Activated CD8-positive, alpha-beta memory T cell treated with anti-CD3 and anti-CD28 coated beads for 36 hours (primary cell): ENCODE measurements at regions not wholly inside any gene's neighbourhood (a gene's known extent, or its start where the extent isn't known, plus 50 kb on each side); places are given as distances from the start of the nearest gene placed in this dataset.
"Not testable (repeated sequence)": the region's sequence is repeated elsewhere in the genome, so short reads cannot be mapped to it uniquely, and the experiment has no call there.

Experiments used
- CTCF ChIA-PET: fragments of 350-600 bp; sonication (Branson Sonifier 250); formaldehyde crosslinking; loops from one replicate; lab custom pipeline; 2021; ENCODE audit warnings: antibody characterized with exemption; lab: Charles Lee
- POLR2A ChIA-PET: fragments of 350-600 bp; sonication (Branson Sonifier 250); formaldehyde crosslinking; loops from one replicate; lab custom pipeline; 2021; ENCODE audit warnings: antibody characterized with exemption; lab: Charles Lee

GRCh38 chr12:47504775-47505446 is 200.9 kb downstream of the RPAP3 start:
- POLR2A ChIA-PET, result no interaction called here
- CTCF ChIA-PET, result no interaction called here

DNA sequence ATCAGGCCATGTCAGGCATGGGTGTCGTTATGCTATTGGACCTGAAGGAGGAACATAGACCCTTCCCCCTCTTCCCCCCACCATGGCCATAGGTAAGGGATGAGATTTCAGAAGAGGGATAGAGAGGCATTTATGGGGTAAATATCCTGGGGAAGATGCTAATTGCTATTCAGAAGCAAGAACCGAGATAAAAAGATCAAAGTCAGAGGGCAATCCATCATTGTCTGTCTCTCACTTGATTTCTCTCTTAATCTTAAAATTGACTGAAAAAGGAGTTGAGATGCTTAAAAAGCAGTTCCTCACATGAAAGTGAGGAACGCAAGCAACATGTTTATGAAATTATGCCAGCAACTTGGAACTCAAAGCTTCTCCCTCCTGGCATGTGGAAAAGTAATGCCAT is 212.0 kb downstream of the RPAP3 start:
- ChIA-PET CTCF (no interaction called here), POLR2A (no interaction called here)

DNA sequence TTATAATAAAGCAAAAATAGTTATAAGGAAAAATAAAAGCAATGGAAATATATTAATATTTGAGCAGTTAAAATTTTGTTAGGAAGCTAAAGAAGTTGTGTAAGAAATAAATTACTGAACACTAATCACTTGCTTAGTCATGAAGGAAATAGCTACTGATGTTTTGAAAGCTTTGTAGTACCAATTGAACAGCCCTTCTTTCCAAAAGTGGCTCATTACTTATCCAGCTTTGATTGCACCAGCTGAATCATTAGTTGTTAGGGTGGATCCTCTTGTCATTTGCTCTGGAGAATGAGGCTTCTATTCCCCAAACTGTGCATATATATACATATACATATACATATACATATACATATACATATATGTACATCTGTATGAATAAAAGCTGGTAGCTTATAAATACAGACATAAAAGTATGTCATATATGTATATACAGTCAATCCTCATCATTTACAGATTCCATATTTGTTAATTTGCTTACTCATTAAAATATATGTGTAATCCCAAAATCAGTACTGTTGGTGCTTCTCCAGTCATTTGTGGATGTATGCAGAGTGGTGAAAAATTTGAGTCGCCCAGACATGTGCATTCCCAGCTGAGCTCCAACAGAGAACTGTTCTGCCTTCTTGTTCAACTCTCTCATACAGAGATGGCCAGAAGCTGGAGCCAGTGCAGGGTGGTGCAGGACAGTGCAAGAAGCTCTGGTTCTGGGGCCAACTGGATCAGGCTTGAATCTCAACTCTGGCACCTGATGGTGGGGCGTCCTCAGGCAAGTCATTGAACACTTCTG is 214.1 kb downstream of the RPAP3 start:
- CTCF ChIA-PET, result no interaction called here

GRCh38 chr12:47488888-47489287 is 216.9 kb downstream of the RPAP3 start:
- CTCF ChIA-PET, result no interaction called here
- POLR2A ChIA-PET, result no interaction called here

More for the DNA sequence above, 214.1 kb downstream of the RPAP3 start:
- POLR2A ChIA-PET, result no interaction called here

GRCh38 chr12:47481041-47481440 is 224.8 kb downstream of the RPAP3 start:
- ChIA-PET CTCF (no interaction called here), POLR2A (no interaction called here)

DNA sequence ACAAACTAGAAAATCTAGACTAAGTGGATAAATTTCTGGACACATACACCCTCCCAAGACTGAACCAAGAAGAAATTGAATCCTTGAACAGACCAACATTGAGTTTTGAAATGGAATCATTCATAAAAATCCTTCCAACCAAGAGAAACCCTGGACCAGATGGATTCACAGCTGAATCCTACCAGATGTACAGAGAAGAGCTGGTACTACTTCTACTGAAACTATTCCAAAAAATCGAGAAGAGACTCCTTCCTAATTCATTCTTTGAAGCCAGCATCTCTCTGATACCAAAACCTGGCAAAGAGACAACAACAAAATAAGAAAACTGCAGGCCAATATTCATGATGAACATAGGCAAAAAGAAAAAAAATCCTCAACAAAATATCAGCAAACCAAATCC is 227.4 kb downstream of the RPAP3 start:
- ChIA-PET POLR2A (no interaction called here), CTCF (no interaction called here)

DNA sequence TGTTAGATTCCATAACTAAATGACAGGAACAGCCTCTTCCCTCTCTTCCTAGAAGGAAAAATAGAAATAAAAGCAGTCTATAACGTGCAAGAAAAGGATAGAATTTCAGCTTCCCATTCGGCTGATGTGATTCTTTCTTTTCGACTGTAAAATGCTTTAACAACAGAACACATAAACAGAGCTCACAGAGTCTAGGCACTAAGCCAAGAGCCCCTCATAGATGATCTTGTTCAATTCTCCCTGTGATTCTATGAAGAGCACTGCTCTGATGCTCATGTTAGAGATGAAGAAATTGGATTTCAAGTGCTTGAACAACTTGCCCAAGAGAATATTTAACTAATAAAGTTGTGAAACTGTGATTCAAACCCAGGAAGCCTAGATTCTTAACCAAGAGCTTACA is 232.7 kb downstream of the RPAP3 start:
- POLR2A ChIA-PET, result no interaction called here
- CTCF ChIA-PET, result no interaction called here

GRCh38 chr12:47470349-47470748 is 235.5 kb downstream of the RPAP3 start:
- CTCF ChIA-PET, POLR2A ChIA-PET: not testable (repeated sequence)

DNA sequence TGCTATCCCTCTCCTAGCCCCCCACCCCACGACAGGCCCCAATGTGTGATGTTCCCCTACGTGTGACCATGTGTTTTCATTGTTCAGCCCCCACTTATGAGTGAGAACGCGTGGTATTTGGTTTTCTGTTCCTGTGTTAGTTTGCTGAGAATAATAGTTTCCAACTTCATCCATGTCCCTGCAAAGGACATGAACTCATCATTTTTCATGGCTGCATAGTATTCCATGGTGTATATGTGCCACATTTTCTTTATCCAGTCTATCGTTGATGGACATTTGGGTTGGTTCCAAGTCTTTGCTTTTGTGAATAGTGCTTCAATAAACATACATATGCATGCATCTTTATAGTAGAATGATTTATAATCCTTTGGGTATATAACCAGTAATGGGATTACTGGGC is 241.9 kb downstream of the RPAP3 start:
- CTCF ChIA-PET, POLR2A ChIA-PET: not testable (repeated sequence)

- CTCF ChIA-PET, result no interaction called here
- POLR2A ChIA-PET, result no interaction called here
These were observed 247.6 kb downstream of the RPAP3 start for GRCh38 chr12:47458279-47458678.

GRCh38 chr12:47449797-47450196 is 256.0 kb downstream of the RPAP3 start:
- POLR2A ChIA-PET, result no interaction called here
- CTCF ChIA-PET, result no interaction called here

- CTCF ChIA-PET, result no interaction called here
- POLR2A ChIA-PET, result no interaction called here
These were observed 263.5 kb downstream of the RPAP3 start for GRCh38 chr12:47442310-47442709.

- CTCF ChIA-PET, result interaction anchor here (1.3 kb wide), 1 partner anchor 44 kb away, joined by 6 read pairs; no protein-coding TSS in a partner anchor
- POLR2A ChIA-PET, result no interaction called here
These were observed 264.3 kb downstream of the RPAP3 start for GRCh38 chr12:47441490-47441889.

DNA sequence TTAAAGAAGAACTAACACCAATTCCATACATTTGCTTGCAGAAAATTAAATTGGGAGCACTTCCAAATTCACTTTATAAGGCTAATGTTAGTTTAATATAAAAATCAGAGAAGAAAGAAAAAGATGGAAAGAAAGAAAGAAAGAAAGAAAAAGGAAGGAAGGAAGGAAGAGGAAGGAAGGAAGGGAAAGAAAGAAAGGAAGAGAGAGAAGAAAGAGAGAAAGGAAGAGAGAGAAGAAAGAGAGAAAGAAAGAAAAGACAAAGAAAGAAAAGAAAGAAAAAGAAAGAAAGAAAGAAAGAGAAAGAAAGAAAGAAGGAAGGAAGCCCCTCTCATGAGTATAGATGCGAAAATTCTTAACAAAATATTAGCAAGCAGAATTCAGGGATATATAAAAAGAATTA is 267.7 kb downstream of the RPAP3 start:
- ChIA-PET POLR2A (no interaction called here), CTCF (no interaction called here)

DNA sequence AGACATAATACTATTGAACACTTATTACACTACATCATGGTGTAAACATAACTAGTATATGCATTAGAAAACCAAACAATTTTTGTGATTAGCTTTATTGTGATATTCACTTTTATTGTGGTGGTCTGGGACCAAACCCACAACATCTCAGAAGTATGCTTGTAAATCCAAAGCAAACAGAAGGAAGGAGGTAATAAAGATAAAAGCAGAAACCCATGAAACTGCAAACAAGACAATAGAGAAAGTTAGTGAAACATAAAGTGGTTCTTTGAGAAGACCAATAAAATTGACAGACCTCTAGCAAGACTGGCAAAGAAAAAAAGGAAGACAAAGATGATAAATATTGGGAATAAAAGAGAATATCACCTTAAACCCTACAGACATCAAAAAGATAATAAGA is 268.3 kb downstream of the RPAP3 start:
- ChIA-PET CTCF (no interaction called here), POLR2A (no interaction called here)

- ChIA-PET POLR2A (no interaction called here), CTCF (no interaction called here)
These were observed 272.0 kb downstream of the RPAP3 start for GRCh38 chr12:47433876-47434275.

DNA sequence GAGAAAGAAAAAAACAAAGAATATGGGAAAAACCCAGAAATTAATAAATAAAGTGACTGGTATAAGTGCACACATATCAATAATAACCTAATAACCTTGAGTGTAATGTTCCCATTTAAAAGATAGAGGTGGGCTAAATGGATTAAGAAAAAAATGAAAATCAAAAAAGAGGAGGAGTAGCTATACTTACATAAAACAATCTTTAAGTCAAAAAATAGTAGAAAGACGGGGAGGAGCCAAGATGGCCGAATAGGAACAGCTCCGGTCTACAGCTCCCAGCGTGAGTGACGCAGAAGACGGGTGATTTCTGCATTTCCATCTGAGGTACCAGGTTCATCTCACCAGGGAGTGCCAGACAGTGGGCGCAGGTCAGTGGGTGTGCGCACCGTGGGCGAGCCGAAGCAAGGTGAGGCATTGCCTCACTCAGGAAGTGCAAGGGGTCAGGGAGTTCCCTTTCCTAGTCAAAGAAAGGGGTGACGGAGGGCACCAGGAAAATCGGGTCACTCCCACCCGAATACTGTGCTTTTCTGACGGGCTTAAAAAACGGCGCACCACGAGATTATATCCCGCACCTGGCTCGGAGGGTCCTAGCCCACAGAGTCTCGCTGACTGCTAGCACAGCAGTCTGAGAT is 279.0 kb downstream of the RPAP3 start:
- POLR2A ChIA-PET, CTCF ChIA-PET: not testable (repeated sequence)

GRCh38 chr12:47422611-47423010 is 283.2 kb downstream of the RPAP3 start:
- CTCF ChIA-PET, result no interaction called here

GRCh38 chr12:47419497-47419896 is 286.3 kb downstream of the RPAP3 start:
- POLR2A ChIA-PET, result interaction anchor here (1.0 kb wide), 1 partner anchor 209 kb away, joined by 3 read pairs; no protein-coding TSS in a partner anchor
- CTCF ChIA-PET, result interaction anchor here (0.6 kb wide), 1 partner anchor 176 kb away, joined by 5 read pairs; no protein-coding TSS in a partner anchor

More at GRCh38 chr12:47422611-47423010, 283.2 kb downstream of the RPAP3 start:
- POLR2A ChIA-PET, result no interaction called here

- ChIA-PET POLR2A (no interaction called here), CTCF (no interaction called here)
These were observed 287.9 kb downstream of the RPAP3 start for GRCh38 chr12:47417955-47418354.
